GM08714 (cell line): ENCODE measurements at regions not wholly inside any gene's neighbourhood (a gene's known extent, or its start where the extent isn't known, plus 50 kb on each side); places are given as distances from the start of the nearest gene placed in this dataset.

ENCODE experiments used
- H3K4me3 ChIP-seq: fragments of 200-500 bp; sonication (Bioruptor generic); 2 replicates; pipeline ENCODE4 v1.5.1; 2014; ENCODE audit warnings: mild to moderate bottlenecking, low read length, inconsistent platforms
- ZNF274 ChIP-seq: IDR thresholded peaks from 2 replicates; pipeline ENCODE4 v1.6.1; 2012; ENCODE audit warnings: mild to moderate bottlenecking, low read depth, low read length

GRCh38 chr20:50417484-50418235, 92.5 kb upstream of the PTPN1 start:
- no peak overlapping the region for H3K4me3 ChIP-seq
- TF ChIP-seq ZNF274, result no peak

GRCh38 chr20:50418890-50419642, 91.1 kb upstream of the PTPN1 start:
- TF ChIP-seq ZNF274, result no peak
- no peak overlapping the region for H3K4me3 ChIP-seq

GRCh38 chr20:50420380-50420779, 89.8 kb upstream of the PTPN1 start:
- TF ChIP-seq ZNF274, result no peak
- no peak overlapping the region for H3K4me3 ChIP-seq

- TF ChIP-seq ZNF274, result no peak
- no peak overlapping the region for H3K4me3 ChIP-seq
Observed at GRCh38 chr20:50421356-50422340, 88.5 kb upstream of the PTPN1 start.

GRCh38 chr20:50423758-50424157, 86.4 kb upstream of the PTPN1 start:
- no peak overlapping the region for H3K4me3 ChIP-seq
- no peak for TF ChIP-seq ZNF274

GRCh38 chr20:50425076-50425475, 85.1 kb upstream of the PTPN1 start:
- no peak for TF ChIP-seq ZNF274
- H3K4me3 ChIP-seq, result no peak overlapping the region

GRCh38 chr20:50426866-50427718, 83.1 kb upstream of the PTPN1 start:
- TF ChIP-seq ZNF274, result no peak
- no peak overlapping the region for H3K4me3 ChIP-seq

- TF ChIP-seq ZNF274, result no peak
- H3K4me3 ChIP-seq, result no peak overlapping the region
Observed at GRCh38 chr20:50427719-50428083, 82.5 kb upstream of the PTPN1 start.

GRCh38 chr20:50428097-50428828, 81.9 kb upstream of the PTPN1 start:
- no peak for TF ChIP-seq ZNF274
- H3K4me3 ChIP-seq, result no peak overlapping the region

GRCh38 chr20:50429412-50429811, 80.8 kb upstream of the PTPN1 start:
- H3K4me3 ChIP-seq, result no peak overlapping the region
- TF ChIP-seq ZNF274, result no peak

GRCh38 chr20:50431066-50431450, 79.1 kb upstream of the PTPN1 start:
- no peak overlapping the region for H3K4me3 ChIP-seq
- TF ChIP-seq ZNF274, result no peak

- no peak overlapping the region for H3K4me3 ChIP-seq
- no peak for TF ChIP-seq ZNF274
Observed at GRCh38 chr20:50433001-50433761, 77.0 kb upstream of the PTPN1 start.
